Esophagus (tissue), 2 donors: ENCODE measurements at regions not wholly inside any gene's neighbourhood (a gene's known extent, or its start where the extent isn't known, plus 50 kb on each side); places are given as distances from the start of the nearest gene placed in this dataset.

Experiments used
- H3K27ac ChIP-seq, 2 donors: one replicate each; pipeline ENCODE4 v1.5.1; 2013; ENCODE audit warnings: low read depth in 2 of 2, mild to moderate bottlenecking in 2 of 2, inconsistent platforms in 1 of 2, low read length in 1 of 2, moderate library complexity in 1 of 2
- H3K27me3 ChIP-seq, 2 donors: one replicate each; pipeline ENCODE4 v1.6.1; 2013; ENCODE audit warnings: low read length in 2 of 2, control low read depth in 1 of 2, mild to moderate bottlenecking in 1 of 2; ENCODE audit not compliant: insufficient read depth in 2 of 2, control insufficient read depth in 1 of 2
- H3K36me3 ChIP-seq, 2 donors: one replicate each; pipeline ENCODE4 v1.6.1; 2013; ENCODE audit warnings: low read length in 1 of 2; ENCODE audit not compliant: control insufficient read depth in 2 of 2, insufficient read depth in 2 of 2
- H3K4me1 ChIP-seq, 2 donors: one replicate each; pipeline ENCODE4 v1.6.1; 2013; ENCODE audit warnings: low read length in 1 of 2; ENCODE audit not compliant: control insufficient read depth in 2 of 2, insufficient read depth in 2 of 2
- H3K4me3 ChIP-seq, 2 donors: one replicate each; pipeline ENCODE4 v1.5.1; 2013; ENCODE audit warnings: low read length in 2 of 2, mild to moderate bottlenecking in 2 of 2, low read depth in 1 of 2, moderate library complexity in 1 of 2
- H3K9me3 ChIP-seq, 2 donors: one replicate each; pipeline ENCODE4 v1.6.1; 2013; ENCODE audit warnings: mild to moderate bottlenecking in 2 of 2, low read depth in 1 of 2, low read length in 1 of 2, moderate library complexity in 1 of 2; ENCODE audit not compliant: control insufficient read depth in 2 of 2, insufficient read depth in 1 of 2
- WGBS, 2 donors: extraction: QIAGEN DNeasy Blood & Tissue Kit; methylation state at CpG; one replicate each; pipeline ENCODE4 v1.1.7; 2013; 5-methylcytosine and 5-hydroxymethylcytosine counted together
- donor health status: healthy with polysubstance abuse.
- donor health status: Bipolar disorder and iron deficiency.

GRCh38 chr12:43066471-43066870 is 476.9 kb upstream of the PRICKLE1 start:
- Histone ChIP-seq H3K4me1 (no peaks in the 10 kb centered on the region), H3K27ac (no peak overlapping the region), H3K9me3 (no peaks in the 10 kb centered on the region), H3K27me3 (no peaks in the 10 kb centered on the region), H3K36me3 (no peaks in the 10 kb centered on the region), H3K4me3 (no peak overlapping the region)
- 81 to 83% methylated on average over 2 of the region's 2 CpGs for WGBS, 2 donors

- H3K27me3 ChIP-seq: no peaks in the 10 kb centered on the region
- H3K27ac ChIP-seq: no peak overlapping the region
- H3K36me3 ChIP-seq: no peaks in the 10 kb centered on the region
- 74 to 77% methylated on average over 3 of the region's 3 CpGs for WGBS, 2 donors
- no peaks in the 10 kb centered on the region for H3K4me1 ChIP-seq
- no peaks in the 10 kb centered on the region for H3K9me3 ChIP-seq
- H3K4me3 ChIP-seq: no peak overlapping the region
Observed at GRCh38 chr12:43063650-43064049, 474.1 kb upstream of the PRICKLE1 start.

- Histone ChIP-seq H3K27ac (no peak overlapping the region), H3K4me3 (no peak overlapping the region), H3K4me1 (no peaks in the 10 kb centered on the region), H3K9me3 (no peaks in the 10 kb centered on the region), H3K36me3 (no peaks in the 10 kb centered on the region), H3K27me3 (no peaks in the 10 kb centered on the region)
- 66 to 68% methylated on average over 1 of the region's 1 CpG for WGBS, 2 donors
Observed at GRCh38 chr12:43062201-43062895, 472.8 kb upstream of the PRICKLE1 start.

- no peak overlapping the region for H3K27ac ChIP-seq
- H3K4me3 ChIP-seq: no peak overlapping the region
- no peaks in the 10 kb centered on the region for H3K36me3 ChIP-seq
- H3K27me3 ChIP-seq: no peaks in the 10 kb centered on the region
- H3K9me3 ChIP-seq: no peaks in the 10 kb centered on the region
- 23 to 32% methylated on average over 2 of the region's 2 CpGs for WGBS, 2 donors
- H3K4me1 ChIP-seq: no peaks in the 10 kb centered on the region
Observed at GRCh38 chr12:43060742-43061141, 471.2 kb upstream of the PRICKLE1 start.

GRCh38 chr12:43058616-43059015 is 469.1 kb upstream of the PRICKLE1 start:
- H3K4me3 ChIP-seq: no peak overlapping the region
- WGBS, 2 donors: 91 to 93% methylated on average over 4 of the region's 4 CpGs

GRCh38 chr12:43057566-43057965 is 468.0 kb upstream of the PRICKLE1 start:
- Histone ChIP-seq H3K9me3 (no peaks in the 10 kb centered on the region), H3K4me1 (no peaks in the 10 kb centered on the region), H3K36me3 (no peaks in the 10 kb centered on the region), H3K27me3 (no peaks in the 10 kb centered on the region), H3K27ac (no peak overlapping the region), H3K4me3 (no peak overlapping the region)

More at GRCh38 chr12:43058616-43059015, 469.1 kb upstream of the PRICKLE1 start:
- Histone ChIP-seq H3K27ac (no peak overlapping the region), H3K4me1 (no peaks in the 10 kb centered on the region), H3K27me3 (no peaks in the 10 kb centered on the region), H3K36me3 (no peaks in the 10 kb centered on the region), H3K9me3 (no peaks in the 10 kb centered on the region)

GRCh38 chr12:43054085-43054484 is 464.5 kb upstream of the PRICKLE1 start:
- H3K4me3 ChIP-seq: no peak overlapping the region
- 86 to 87% methylated on average over 2 of the region's 2 CpGs for WGBS, 2 donors
- no peak overlapping the region for H3K27ac ChIP-seq
- no peaks in the 10 kb centered on the region for H3K27me3 ChIP-seq
- no peaks in the 10 kb centered on the region for H3K9me3 ChIP-seq
- no peaks in the 10 kb centered on the region for H3K4me1 ChIP-seq
- H3K36me3 ChIP-seq: no peaks in the 10 kb centered on the region

- H3K27me3 ChIP-seq: no peaks in the 10 kb centered on the region
- no peak overlapping the region for H3K4me3 ChIP-seq
- H3K27ac ChIP-seq: no peak overlapping the region
- no peaks in the 10 kb centered on the region for H3K4me1 ChIP-seq
- H3K9me3 ChIP-seq: no peaks in the 10 kb centered on the region
- no peaks in the 10 kb centered on the region for H3K36me3 ChIP-seq
- WGBS, 2 donors: 71 to 87% methylated on average over 6 of the region's 6 CpGs
Observed at GRCh38 chr12:43052441-43052840, 462.9 kb upstream of the PRICKLE1 start.

- Histone ChIP-seq H3K27ac (no peak overlapping the region), H3K36me3 (no peaks in the 10 kb centered on the region), H3K4me3 (no peak overlapping the region), H3K9me3 (no peaks in the 10 kb centered on the region), H3K27me3 (no peaks in the 10 kb centered on the region), H3K4me1 (no peaks in the 10 kb centered on the region)
- WGBS, 2 donors: 83 to 85% methylated on average over 2 of the region's 2 CpGs
Observed at GRCh38 chr12:43044241-43044640, 454.7 kb upstream of the PRICKLE1 start.

- Histone ChIP-seq H3K4me1 (no peaks in the 10 kb centered on the region), H3K36me3 (no peaks in the 10 kb centered on the region), H3K4me3 (no peak overlapping the region), H3K27me3 (no peaks in the 10 kb centered on the region), H3K27ac (no peak overlapping the region), H3K9me3 (no peaks in the 10 kb centered on the region)
- WGBS, 2 donors: 65 to 67% methylated on average over 3 of the region's 3 CpGs
Observed at GRCh38 chr12:43038991-43039390, 449.4 kb upstream of the PRICKLE1 start.
